Activated CD8-positive, alpha-beta T cell treated with anti-CD3 and anti-CD28 coated beads for 36 hours (primary cell): ENCODE measurements at regions not wholly inside any gene's neighbourhood (a gene's known extent, or its start where the extent isn't known, plus 50 kb on each side); places are given as distances from the start of the nearest gene placed in this dataset.

Source experiments
- ATAC-seq: fragments of 200-7000 bp; cut with Tn5 transposase; one replicate; pipeline ENCODE4 v1.10.0; 2021; ENCODE audit warnings: mild to moderate bottlenecking, moderate library complexity
- CTCF ChIA-PET: fragments of 350-600 bp; sonication (Branson Sonifier 250); formaldehyde crosslinking; loops from one replicate; lab custom pipeline; 2021; ENCODE audit warnings: antibody characterized with exemption; lab: Charles Lee
- POLR2A ChIA-PET: fragments of 350-600 bp; sonication (Branson Sonifier 250); formaldehyde crosslinking; loops from one replicate; lab custom pipeline; 2021; ENCODE audit warnings: antibody characterized with exemption; lab: Charles Lee
- DNase-seq: peaks from one replicate; pipeline ENCODE4 v3.0.0-alpha.2; 2020
- H3K27ac Mint-ChIP-seq: one replicate; pipeline ENCODE4 v1.8.0; 2021; ENCODE audit warnings: mild to moderate bottlenecking, mixed read lengths
- H3K27me3 Mint-ChIP-seq: one replicate; pipeline ENCODE4 v1.8.0; 2021; ENCODE audit warnings: mixed read lengths
- H3K36me3 Mint-ChIP-seq: one replicate; pipeline ENCODE4 v1.8.0; 2021; ENCODE audit warnings: low read depth, mixed read lengths
- H3K4me1 Mint-ChIP-seq: one replicate; pipeline ENCODE4 v1.8.0; 2021; ENCODE audit warnings: low read depth, mixed read lengths
- H3K4me3 Mint-ChIP-seq: one replicate; pipeline ENCODE4 v1.8.0; 2021; ENCODE audit warnings: mild to moderate bottlenecking, moderate library complexity, mixed read lengths
- H3K9me3 Mint-ChIP-seq: one replicate; pipeline ENCODE4 v1.8.0; 2021; ENCODE audit warnings: mixed read lengths
- intact Hi-C: fragments of 100-400 bp; cut with micrococcal nuclease; formaldehyde crosslinking; loops from one replicate; pipeline ENCODE4 v1.10.0; 2022
- TF ChIP-seq, protein P1 (sequence below): fragments of 200-600 bp; IDR thresholded peaks from one replicate; pipeline ENCODE4 v1.8.0; 2022; ENCODE audit warnings: antibody characterized with exemption, mild to moderate bottlenecking

DNA sequence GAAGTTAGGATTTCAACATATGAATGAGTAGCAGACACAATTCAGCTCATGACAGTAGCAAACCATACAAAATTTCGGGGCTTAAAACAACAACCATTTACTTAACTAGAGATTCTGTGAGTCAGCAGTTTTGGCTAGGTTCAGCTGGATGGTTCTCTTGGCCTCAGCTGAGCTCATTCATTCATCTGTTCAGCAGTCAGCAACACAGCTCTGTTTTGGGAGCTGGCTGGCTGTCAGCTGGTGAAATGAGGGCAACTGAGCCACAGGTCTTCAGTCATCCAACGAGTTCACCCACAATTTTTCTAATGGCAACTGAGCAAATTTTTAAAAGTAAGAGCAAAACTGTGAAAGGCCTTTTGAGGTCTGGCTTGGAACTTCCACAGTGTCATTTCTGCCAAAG lies 2005.1 kb upstream of the AGA start:
- no peak for DNase-seq
- POLR2A ChIA-PET, result no interaction called here
- TF ChIP-seq, protein P1, sequence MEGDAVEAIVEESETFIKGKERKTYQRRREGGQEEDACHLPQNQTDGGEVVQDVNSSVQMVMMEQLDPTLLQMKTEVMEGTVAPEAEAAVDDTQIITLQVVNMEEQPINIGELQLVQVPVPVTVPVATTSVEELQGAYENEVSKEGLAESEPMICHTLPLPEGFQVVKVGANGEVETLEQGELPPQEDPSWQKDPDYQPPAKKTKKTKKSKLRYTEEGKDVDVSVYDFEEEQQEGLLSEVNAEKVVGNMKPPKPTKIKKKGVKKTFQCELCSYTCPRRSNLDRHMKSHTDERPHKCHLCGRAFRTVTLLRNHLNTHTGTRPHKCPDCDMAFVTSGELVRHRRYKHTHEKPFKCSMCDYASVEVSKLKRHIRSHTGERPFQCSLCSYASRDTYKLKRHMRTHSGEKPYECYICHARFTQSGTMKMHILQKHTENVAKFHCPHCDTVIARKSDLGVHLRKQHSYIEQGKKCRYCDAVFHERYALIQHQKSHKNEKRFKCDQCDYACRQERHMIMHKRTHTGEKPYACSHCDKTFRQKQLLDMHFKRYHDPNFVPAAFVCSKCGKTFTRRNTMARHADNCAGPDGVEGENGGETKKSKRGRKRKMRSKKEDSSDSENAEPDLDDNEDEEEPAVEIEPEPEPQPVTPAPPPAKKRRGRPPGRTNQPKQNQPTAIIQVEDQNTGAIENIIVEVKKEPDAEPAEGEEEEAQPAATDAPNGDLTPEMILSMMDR, result no peak
- Mint-ChIP-seq H3K4me1 (no peaks in the 10 kb centered on the region), H3K27me3 (no peaks in the 10 kb centered on the region), H3K36me3 (no peaks in the 10 kb centered on the region), H3K4me3 (no peak overlapping the region), H3K27ac (no peak overlapping the region), H3K9me3 (peaks cover 10% of the 10 kb centered on the region)
- intact Hi-C loops, result no loop called here
- no peak for ATAC-seq
- CTCF ChIA-PET, result no interaction called here

DNA sequence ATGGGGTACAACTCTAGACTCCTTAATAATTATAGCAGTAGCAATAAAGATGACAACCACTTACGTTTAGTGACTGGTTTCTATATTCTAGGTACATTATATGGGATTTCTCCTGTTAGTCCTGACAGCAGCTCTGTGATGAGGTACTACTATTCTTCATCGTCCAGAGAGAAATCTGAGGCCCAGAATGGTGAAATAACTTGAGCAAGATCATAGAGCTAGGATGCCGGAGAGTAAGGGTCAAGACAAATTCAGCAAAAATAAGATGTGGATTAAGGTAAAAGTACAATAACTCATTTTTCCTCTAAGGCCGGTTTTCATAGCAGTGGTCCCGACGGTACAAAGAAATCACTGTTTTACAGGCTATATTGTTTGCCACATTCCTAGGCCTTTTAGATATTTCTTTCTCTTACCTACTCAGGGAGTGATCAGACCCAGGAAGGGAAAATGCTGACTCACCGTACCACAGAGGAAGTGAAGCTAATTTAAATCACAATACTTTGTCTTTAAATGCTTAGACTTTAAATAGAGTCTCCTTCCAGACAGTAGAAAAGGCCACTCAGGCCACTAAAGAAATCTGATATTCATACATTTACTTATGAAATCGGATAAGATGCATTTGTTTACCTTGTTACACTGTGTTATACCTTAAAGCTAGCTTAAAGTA lies 2023.0 kb upstream of the AGA start:
- intact Hi-C loops, result no loop called here
- H3K9me3 Mint-ChIP-seq, result peaks cover 4% of the 10 kb centered on the region
- no peak overlapping the region for H3K4me3 Mint-ChIP-seq
- ChIA-PET CTCF (no interaction called here), POLR2A (interaction anchor here (0.5 kb wide), 1 partner anchor 162 kb away, joined by 3 read pairs; no protein-coding TSS in a partner anchor)
- H3K36me3 Mint-ChIP-seq, result no peaks in the 10 kb centered on the region
- no peak overlapping the region for H3K27ac Mint-ChIP-seq
- no peak for ATAC-seq
- H3K4me1 Mint-ChIP-seq, result no peaks in the 10 kb centered on the region
- H3K27me3 Mint-ChIP-seq, result no peaks in the 10 kb centered on the region
- TF ChIP-seq, protein P1, result no peak
- no peak for DNase-seq

DNA sequence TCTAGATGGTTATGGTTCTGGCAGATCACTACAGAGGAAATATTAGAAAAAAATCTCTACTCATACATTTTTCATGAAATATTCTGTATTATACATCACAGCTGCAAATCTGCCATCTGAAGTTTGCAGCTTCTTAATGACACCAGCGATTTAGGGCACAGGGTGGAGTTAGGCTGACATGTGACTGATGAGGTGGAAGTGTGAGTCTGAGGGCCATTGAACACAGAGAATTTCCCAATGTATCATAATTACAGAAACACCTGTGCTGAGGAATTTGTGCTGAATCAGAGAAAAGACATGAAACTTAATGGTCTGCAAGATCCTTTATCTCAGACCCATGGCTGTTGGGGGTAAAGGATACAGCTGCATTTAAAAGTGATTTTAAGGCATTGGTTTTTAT lies 2025.6 kb upstream of the AGA start:
- ChIA-PET CTCF (no interaction called here), POLR2A (no interaction called here)
- DNase-seq, result no peak
- intact Hi-C loops, result no loop called here
- Mint-ChIP-seq H3K4me1 (no peaks in the 10 kb centered on the region), H3K27me3 (no peaks in the 10 kb centered on the region), H3K9me3 (no peaks in the 10 kb centered on the region), H3K4me3 (no peak overlapping the region), H3K36me3 (no peaks in the 10 kb centered on the region), H3K27ac (no peak overlapping the region)
- TF ChIP-seq, protein P1, result no peak
- ATAC-seq, result no peak

DNA sequence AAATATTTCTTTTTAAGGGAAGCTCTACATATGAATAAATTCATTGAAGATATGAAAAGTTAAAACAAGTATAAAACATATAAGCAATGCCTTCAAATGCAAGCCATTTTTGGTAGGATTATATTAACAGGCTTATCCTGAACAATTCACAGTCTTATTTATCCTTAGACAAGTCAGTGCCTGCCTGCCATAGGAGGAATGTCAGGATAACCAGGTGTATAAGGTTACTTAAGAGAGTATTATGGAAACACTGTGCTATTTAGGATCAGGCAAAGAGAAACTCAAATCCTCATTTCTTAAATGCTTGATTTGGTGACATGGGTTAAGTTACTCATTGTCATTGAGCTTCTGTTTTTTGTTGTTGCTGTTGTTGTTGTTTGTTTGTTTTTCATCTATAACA lies 2029.9 kb upstream of the AGA start:
- ATAC-seq, result no peak

DNA sequence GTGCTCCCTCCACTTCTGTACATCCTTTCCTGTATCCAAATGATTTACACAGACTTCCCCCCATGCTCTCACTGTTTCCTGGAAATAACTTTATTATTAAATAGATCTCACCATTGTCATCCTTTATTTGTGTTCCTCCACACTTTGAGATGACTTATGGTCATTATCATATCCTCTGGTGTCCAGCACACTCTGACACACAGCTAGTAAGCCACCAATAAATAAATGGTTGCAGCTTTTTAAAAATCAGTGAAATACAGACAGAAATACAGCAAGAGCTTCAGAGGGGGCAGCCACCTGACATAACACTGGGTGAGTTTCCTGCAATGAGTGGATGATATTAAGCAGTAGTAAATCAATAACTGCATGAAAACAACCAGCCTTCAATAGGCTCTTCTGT lies 2036.4 kb upstream of the AGA start:
- Mint-ChIP-seq H3K36me3 (no peaks in the 10 kb centered on the region), H3K27ac (no peak overlapping the region), H3K27me3 (no peaks in the 10 kb centered on the region), H3K4me1 (no peaks in the 10 kb centered on the region), H3K4me3 (no peak overlapping the region), H3K9me3 (peaks cover 4% of the 10 kb centered on the region)
- CTCF ChIA-PET, result no interaction called here
- TF ChIP-seq, protein P1, result no peak
- POLR2A ChIA-PET, result no interaction called here
- intact Hi-C loops, result no loop called here
- DNase-seq (no peak), ATAC-seq (no peak)

More for the DNA sequence above, 2029.9 kb upstream of the AGA start:
- H3K9me3 Mint-ChIP-seq, result no peaks in the 10 kb centered on the region
- H3K27ac Mint-ChIP-seq, result no peak overlapping the region
- CTCF ChIA-PET, result no interaction called here
- no peaks in the 10 kb centered on the region for H3K4me1 Mint-ChIP-seq
- H3K27me3 Mint-ChIP-seq, result no peaks in the 10 kb centered on the region
- no peak overlapping the region for H3K4me3 Mint-ChIP-seq
- POLR2A ChIA-PET, result no interaction called here
- DNase-seq, result no peak
- intact Hi-C loops, result no loop called here
- no peaks in the 10 kb centered on the region for H3K36me3 Mint-ChIP-seq
- TF ChIP-seq, protein P1, result no peak
